ENCODE measurements at regions not wholly inside any gene's neighbourhood (a gene's known extent, or its start where the extent isn't known, plus 50 kb on each side); places are given as distances from the start of the nearest gene placed in this dataset.

- Histone ChIP-seq H2AFZ (ENCODE audit: low read length) (no peak overlapping the region), H3K4me3 (ENCODE audit: low read length) (no peak overlapping the region), H3K27me3 (replicated peaks; ENCODE audit: insufficient read depth, low read length) (no peaks in the 10 kb centered on the region), H3K4me2 (ENCODE audit: low read depth, low read length) (no peak overlapping the region), H3K9ac (ENCODE audit: low read length) (no peak overlapping the region), H3K27ac (ENCODE audit: low read length) (no peak overlapping the region), H3K4me1 (ENCODE audit: low read length) (no peaks in the 10 kb centered on the region), H3F3A (ENCODE audit: insufficient read depth, low read length) (no peaks in the 10 kb centered on the region), H3K9me3 (replicated peaks; ENCODE audit: insufficient read depth, low read length) (no peaks in the 10 kb centered on the region), H3K9me2 (replicated peaks; ENCODE audit: insufficient read depth, low read length) (no peaks in the 10 kb centered on the region), H4K20me1 (ENCODE audit: insufficient read depth, low read length) (no peaks in the 10 kb centered on the region), H3K79me2 (ENCODE audit: low read length) (no peaks in the 10 kb centered on the region), H3K36me3 (replicated peaks; ENCODE audit: insufficient read depth, low read length) (no peaks in the 10 kb centered on the region)
- no peak for DNase-seq
- TF ChIP-seq EZH2phosphoT487 (IDR thresholded peaks at IDR 0.05; ENCODE audit: low read length) (no peak), EZH2 (optimal IDR thresholded peaks at IDR 0.05; ENCODE audit: low read depth, low read length) (no peak), CTCF (IDR thresholded peaks at IDR 0.05; ENCODE audit: low read length) (no peak)
These were observed 2674.7 kb upstream of the PCDH20 start for GRCh38 chr13:64090311-64090710.

GRCh38 chr13:64088491-64088890, 2672.8 kb upstream of the PCDH20 start:
- no peaks in the 10 kb centered on the region for H3F3A ChIP-seq (ENCODE audit: insufficient read depth, low read length)
- no peaks in the 10 kb centered on the region for H3K9me2 ChIP-seq (replicated peaks; ENCODE audit: insufficient read depth, low read length)
- no peak overlapping the region for H2AFZ ChIP-seq (ENCODE audit: low read length)
- no peak overlapping the region for H3K27ac ChIP-seq (ENCODE audit: low read length)
- no peaks in the 10 kb centered on the region for H3K4me1 ChIP-seq (ENCODE audit: low read length)
- H3K36me3 ChIP-seq (replicated peaks; ENCODE audit: insufficient read depth, low read length) = no peaks in the 10 kb centered on the region
- DNase-seq = no peak
- H3K4me2 ChIP-seq (ENCODE audit: low read depth, low read length) = no peak overlapping the region
- H3K79me2 ChIP-seq (ENCODE audit: low read length) = no peaks in the 10 kb centered on the region
- no peaks in the 10 kb centered on the region for H4K20me1 ChIP-seq (ENCODE audit: insufficient read depth, low read length)
- no peak overlapping the region for H3K4me3 ChIP-seq (ENCODE audit: low read length)
- no peaks in the 10 kb centered on the region for H3K27me3 ChIP-seq (replicated peaks; ENCODE audit: insufficient read depth, low read length)
- TF ChIP-seq CTCF (IDR thresholded peaks at IDR 0.05; ENCODE audit: low read length) = no peak
- H3K9ac ChIP-seq (ENCODE audit: low read length) = no peak overlapping the region
- no peaks in the 10 kb centered on the region for H3K9me3 ChIP-seq (replicated peaks; ENCODE audit: insufficient read depth, low read length)

GRCh38 chr13:64087624-64088023, 2672.0 kb upstream of the PCDH20 start:
- no peaks in the 10 kb centered on the region for H3F3A ChIP-seq (ENCODE audit: insufficient read depth, low read length)
- DNase-seq = no peak
- TF ChIP-seq EZH2phosphoT487 (IDR thresholded peaks at IDR 0.05; ENCODE audit: low read length) = no peak
- no peak for TF ChIP-seq CTCF (IDR thresholded peaks at IDR 0.05; ENCODE audit: low read length)
- no peak for TF ChIP-seq EZH2 (optimal IDR thresholded peaks at IDR 0.05; ENCODE audit: low read depth, low read length)
- no peak overlapping the region for H2AFZ ChIP-seq (ENCODE audit: low read length)
- H3K9ac ChIP-seq (ENCODE audit: low read length) = no peak overlapping the region
- H3K9me2 ChIP-seq (replicated peaks; ENCODE audit: insufficient read depth, low read length) = no peaks in the 10 kb centered on the region
- H3K4me3 ChIP-seq (ENCODE audit: low read length) = no peak overlapping the region
- no peak overlapping the region for H3K27ac ChIP-seq (ENCODE audit: low read length)
- H4K20me1 ChIP-seq (ENCODE audit: insufficient read depth, low read length) = no peaks in the 10 kb centered on the region
- H3K9me3 ChIP-seq (replicated peaks; ENCODE audit: insufficient read depth, low read length) = no peaks in the 10 kb centered on the region
- no peaks in the 10 kb centered on the region for H3K36me3 ChIP-seq (replicated peaks; ENCODE audit: insufficient read depth, low read length)
- no peaks in the 10 kb centered on the region for H3K4me1 ChIP-seq (ENCODE audit: low read length)
- H3K79me2 ChIP-seq (ENCODE audit: low read length) = no peaks in the 10 kb centered on the region
- no peak overlapping the region for H3K4me2 ChIP-seq (ENCODE audit: low read depth, low read length)
- no peaks in the 10 kb centered on the region for H3K27me3 ChIP-seq (replicated peaks; ENCODE audit: insufficient read depth, low read length)

- Histone ChIP-seq H3K79me2 (ENCODE audit: low read length) (no peaks in the 10 kb centered on the region), H3K9me2 (replicated peaks; ENCODE audit: insufficient read depth, low read length) (no peaks in the 10 kb centered on the region), H3K27me3 (replicated peaks; ENCODE audit: insufficient read depth, low read length) (no peaks in the 10 kb centered on the region), H3F3A (ENCODE audit: insufficient read depth, low read length) (no peaks in the 10 kb centered on the region), H2AFZ (ENCODE audit: low read length) (no peak overlapping the region), H3K27ac (ENCODE audit: low read length) (no peak overlapping the region), H3K9ac (ENCODE audit: low read length) (no peak overlapping the region), H3K4me2 (ENCODE audit: low read depth, low read length) (no peak overlapping the region), H3K36me3 (replicated peaks; ENCODE audit: insufficient read depth, low read length) (no peaks in the 10 kb centered on the region), H3K9me3 (replicated peaks; ENCODE audit: insufficient read depth, low read length) (no peaks in the 10 kb centered on the region), H3K4me3 (ENCODE audit: low read length) (no peak overlapping the region), H3K4me1 (ENCODE audit: low read length) (no peaks in the 10 kb centered on the region), H4K20me1 (ENCODE audit: insufficient read depth, low read length) (no peaks in the 10 kb centered on the region)
- no peak for TF ChIP-seq CTCF (IDR thresholded peaks at IDR 0.05; ENCODE audit: low read length)
- no peak for DNase-seq
These were observed 2668.2 kb upstream of the PCDH20 start for GRCh38 chr13:64083811-64084210.

Measured in MM.1S (cell line).